ENCODE measurements at regions not wholly inside any gene's neighbourhood (a gene's known extent, or its start where the extent isn't known, plus 50 kb on each side); places are given as distances from the start of the nearest gene placed in this dataset.
A peak's percentile ranks its signal among the peaks of the same experiment; 100 is the strongest.

DNA sequence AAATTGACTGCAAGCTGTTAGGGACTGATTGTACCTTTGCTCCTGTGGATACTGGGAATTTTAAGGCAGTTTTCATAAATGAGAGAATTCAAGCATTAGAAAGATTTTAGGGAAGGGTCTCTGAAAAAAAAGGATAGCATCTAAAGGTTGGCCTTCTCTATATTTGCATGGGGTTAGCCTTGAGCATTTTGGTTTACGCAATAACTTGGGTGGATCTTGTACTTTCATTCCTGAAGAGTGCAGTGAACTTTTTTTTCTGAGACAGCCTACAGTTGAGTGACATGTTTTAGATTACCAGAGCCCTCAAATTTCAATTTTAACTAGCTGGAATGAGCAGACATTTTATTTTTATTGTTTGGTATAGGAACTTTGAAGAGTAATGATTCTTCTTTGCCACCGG is 91.6 kb upstream of the NR3C1 start (continued):
- TF ChIP-seq, protein P1, sequence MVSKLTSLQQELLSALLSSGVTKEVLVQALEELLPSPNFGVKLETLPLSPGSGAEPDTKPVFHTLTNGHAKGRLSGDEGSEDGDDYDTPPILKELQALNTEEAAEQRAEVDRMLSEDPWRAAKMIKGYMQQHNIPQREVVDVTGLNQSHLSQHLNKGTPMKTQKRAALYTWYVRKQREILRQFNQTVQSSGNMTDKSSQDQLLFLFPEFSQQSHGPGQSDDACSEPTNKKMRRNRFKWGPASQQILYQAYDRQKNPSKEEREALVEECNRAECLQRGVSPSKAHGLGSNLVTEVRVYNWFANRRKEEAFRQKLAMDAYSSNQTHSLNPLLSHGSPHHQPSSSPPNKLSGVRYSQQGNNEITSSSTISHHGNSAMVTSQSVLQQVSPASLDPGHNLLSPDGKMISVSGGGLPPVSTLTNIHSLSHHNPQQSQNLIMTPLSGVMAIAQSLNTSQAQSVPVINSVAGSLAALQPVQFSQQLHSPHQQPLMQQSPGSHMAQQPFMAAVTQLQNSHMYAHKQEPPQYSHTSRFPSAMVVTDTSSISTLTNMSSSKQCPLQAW (CRISPR knock-in tag; IDR thresholded peaks at IDR 0.05): no peak
- TF ChIP-seq FOXA3 (CRISPR knock-in tag; IDR thresholded peaks at IDR 0.05) (peak; percentile 51), SNAPC2 (CRISPR knock-in tag; IDR thresholded peaks at IDR 0.05) (no peak), TMF1 (CRISPR knock-in tag; IDR thresholded peaks at IDR 0.05; ENCODE audit: low read depth) (no peak), PBX2 (CRISPR knock-in tag; IDR thresholded peaks at IDR 0.05) (no peak), ZSCAN22 (CRISPR knock-in tag; IDR thresholded peaks at IDR 0.05) (no peak), SRY (CRISPR knock-in tag; IDR thresholded peaks at IDR 0.05) (no peak), TEAD3 (CRISPR knock-in tag; optimal IDR thresholded peaks at IDR 0.05; ENCODE audit: borderline replicate concordance) (no peak), ZNF550 (CRISPR knock-in tag; IDR thresholded peaks at IDR 0.05; ENCODE audit: borderline replicate concordance) (no peak), TGIF2 (CRISPR knock-in tag; IDR thresholded peaks at IDR 0.05) (no peak), ZNF414 (CRISPR knock-in tag; IDR thresholded peaks at IDR 0.05) (no peak), CEBPB (IDR thresholded peaks at IDR 0.05; ENCODE audit: borderline replicate concordance, low read depth, low read length) (peak; percentile 88), PHF8 (CRISPR knock-in tag; IDR thresholded peaks at IDR 0.05) (no peak), NR2F1 (CRISPR knock-in tag; IDR thresholded peaks at IDR 0.05) (no peak), KDM5A (IDR thresholded peaks at IDR 0.05; ENCODE audit: borderline replicate concordance, low read length) (no peak), ZNF10 (CRISPR knock-in tag; IDR thresholded peaks at IDR 0.05; ENCODE audit: borderline replicate concordance, low read depth) (no peak), ZBTB8A (CRISPR knock-in tag; IDR thresholded peaks at IDR 0.05; ENCODE audit: borderline replicate concordance, low read depth) (no peak)
- TF ChIP-seq, protein P2, sequence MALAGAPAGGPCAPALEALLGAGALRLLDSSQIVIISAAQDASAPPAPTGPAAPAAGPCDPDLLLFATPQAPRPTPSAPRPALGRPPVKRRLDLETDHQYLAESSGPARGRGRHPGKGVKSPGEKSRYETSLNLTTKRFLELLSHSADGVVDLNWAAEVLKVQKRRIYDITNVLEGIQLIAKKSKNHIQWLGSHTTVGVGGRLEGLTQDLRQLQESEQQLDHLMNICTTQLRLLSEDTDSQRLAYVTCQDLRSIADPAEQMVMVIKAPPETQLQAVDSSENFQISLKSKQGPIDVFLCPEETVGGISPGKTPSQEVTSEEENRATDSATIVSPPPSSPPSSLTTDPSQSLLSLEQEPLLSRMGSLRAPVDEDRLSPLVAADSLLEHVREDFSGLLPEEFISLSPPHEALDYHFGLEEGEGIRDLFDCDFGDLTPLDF (CRISPR knock-in tag; IDR thresholded peaks at IDR 0.05): no peak
- TF ChIP-seq, protein P3, sequence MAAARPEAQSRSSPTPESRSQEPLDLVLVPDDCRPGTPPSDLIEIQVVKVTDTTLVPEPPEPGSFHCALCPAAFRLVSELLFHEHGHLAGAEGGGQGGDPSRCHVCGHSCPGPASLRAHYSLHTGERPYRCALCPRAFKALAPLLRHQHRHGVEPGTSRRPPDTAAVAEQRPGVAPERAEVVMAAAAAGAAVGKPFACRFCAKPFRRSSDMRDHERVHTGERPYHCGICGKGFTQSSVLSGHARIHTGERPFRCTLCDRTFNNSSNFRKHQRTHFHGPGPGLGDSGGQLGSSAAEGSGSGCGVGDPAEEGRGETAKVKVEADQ (CRISPR knock-in tag; IDR thresholded peaks at IDR 0.05; ENCODE audit: borderline replicate concordance): no peak
- TF ChIP-seq, protein P4, sequence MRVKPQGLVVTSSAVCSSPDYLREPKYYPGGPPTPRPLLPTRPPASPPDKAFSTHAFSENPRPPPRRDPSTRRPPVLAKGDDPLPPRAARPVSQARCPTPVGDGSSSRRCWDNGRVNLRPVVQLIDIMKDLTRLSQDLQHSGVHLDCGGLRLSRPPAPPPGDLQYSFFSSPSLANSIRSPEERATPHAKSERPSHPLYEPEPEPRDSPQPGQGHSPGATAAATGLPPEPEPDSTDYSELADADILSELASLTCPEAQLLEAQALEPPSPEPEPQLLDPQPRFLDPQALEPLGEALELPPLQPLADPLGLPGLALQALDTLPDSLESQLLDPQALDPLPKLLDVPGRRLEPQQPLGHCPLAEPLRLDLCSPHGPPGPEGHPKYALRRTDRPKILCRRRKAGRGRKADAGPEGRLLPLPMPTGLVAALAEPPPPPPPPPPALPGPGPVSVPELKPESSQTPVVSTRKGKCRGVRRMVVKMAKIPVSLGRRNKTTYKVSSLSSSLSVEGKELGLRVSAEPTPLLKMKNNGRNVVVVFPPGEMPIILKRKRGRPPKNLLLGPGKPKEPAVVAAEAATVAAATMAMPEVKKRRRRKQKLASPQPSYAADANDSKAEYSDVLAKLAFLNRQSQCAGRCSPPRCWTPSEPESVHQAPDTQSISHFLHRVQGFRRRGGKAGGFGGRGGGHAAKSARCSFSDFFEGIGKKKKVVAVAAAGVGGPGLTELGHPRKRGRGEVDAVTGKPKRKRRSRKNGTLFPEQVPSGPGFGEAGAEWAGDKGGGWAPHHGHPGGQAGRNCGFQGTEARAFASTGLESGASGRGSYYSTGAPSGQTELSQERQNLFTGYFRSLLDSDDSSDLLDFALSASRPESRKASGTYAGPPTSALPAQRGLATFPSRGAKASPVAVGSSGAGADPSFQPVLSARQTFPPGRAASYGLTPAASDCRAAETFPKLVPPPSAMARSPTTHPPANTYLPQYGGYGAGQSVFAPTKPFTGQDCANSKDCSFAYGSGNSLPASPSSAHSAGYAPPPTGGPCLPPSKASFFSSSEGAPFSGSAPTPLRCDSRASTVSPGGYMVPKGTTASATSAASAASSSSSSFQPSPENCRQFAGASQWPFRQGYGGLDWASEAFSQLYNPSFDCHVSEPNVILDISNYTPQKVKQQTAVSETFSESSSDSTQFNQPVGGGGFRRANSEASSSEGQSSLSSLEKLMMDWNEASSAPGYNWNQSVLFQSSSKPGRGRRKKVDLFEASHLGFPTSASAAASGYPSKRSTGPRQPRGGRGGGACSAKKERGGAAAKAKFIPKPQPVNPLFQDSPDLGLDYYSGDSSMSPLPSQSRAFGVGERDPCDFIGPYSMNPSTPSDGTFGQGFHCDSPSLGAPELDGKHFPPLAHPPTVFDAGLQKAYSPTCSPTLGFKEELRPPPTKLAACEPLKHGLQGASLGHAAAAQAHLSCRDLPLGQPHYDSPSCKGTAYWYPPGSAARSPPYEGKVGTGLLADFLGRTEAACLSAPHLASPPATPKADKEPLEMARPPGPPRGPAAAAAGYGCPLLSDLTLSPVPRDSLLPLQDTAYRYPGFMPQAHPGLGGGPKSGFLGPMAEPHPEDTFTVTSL (CRISPR knock-in tag; IDR thresholded peaks at IDR 0.05; ENCODE audit: borderline replicate concordance): peak; percentile 44; the same call in 1 of the 2 replicates

Data from HepG2 (cell line).